H1 (cell line): ENCODE measurements at regions not wholly inside any gene's neighbourhood (a gene's known extent, or its start where the extent isn't known, plus 50 kb on each side); places are given as distances from the start of the nearest gene placed in this dataset.

Experiments
- CTCF ChIA-PET: fragments of 300-600 bp; sonication (Branson Sonifier 250); formaldehyde crosslinking; loops from one replicate; lab custom pipeline; 2021; ENCODE audit not compliant: partially characterized antibody; lab: Charles Lee
- POLR2A ChIA-PET: fragments of 300-600 bp; sonication (Branson Sonifier 250); formaldehyde crosslinking; loops from one replicate; lab custom pipeline; 2021; ENCODE audit warnings: inconsistent platforms; ENCODE audit not compliant: partially characterized antibody; lab: Charles Lee
- DNase-seq, 2 experiments: peaks; one replicate each; pipeline versions ENCODE4 v3.0.0 to v3.0.0-alpha.2; 2010 to 2022; ENCODE audit warnings: low spot score in 2 of 2, low read depth in 1 of 2, mixed read lengths in 1 of 2
- FAIRE-seq: peaks from 2 replicates; lab custom pipeline; 2011; peaks lifted over from hg19 to GRCh38; lab: Jason Lieb, UNC
- H2AFZ ChIP-seq: 2 replicates; pipeline ENCODE4 v1.8.1; 2012; ENCODE audit warnings: low read length, inconsistent platforms
- H2AK5ac ChIP-seq: 2 replicates; pipeline ENCODE4 v1.6.1; 2013; ENCODE audit warnings: low read depth, low read length
- H2BK120ac ChIP-seq: replicated peaks from 2 replicates; pipeline ENCODE3; 2013; ENCODE audit warnings: low read depth, low read length, inconsistent platforms
- H2BK12ac ChIP-seq: 2 replicates; pipeline ENCODE4 v1.6.1; 2013; ENCODE audit warnings: low read depth, low read length
- H2BK15ac ChIP-seq: 2 replicates; pipeline ENCODE4 v1.6.1; 2013; ENCODE audit warnings: low read length
- H2BK20ac ChIP-seq: 2 replicates; pipeline ENCODE4 v1.6.1; 2013; ENCODE audit warnings: low read length
- H2BK5ac ChIP-seq: 2 replicates; pipeline ENCODE4 v1.6.1; 2013; ENCODE audit warnings: low read depth, low read length
- H3K14ac ChIP-seq: 2 replicates; pipeline ENCODE4 v1.6.1; 2013; ENCODE audit warnings: inconsistent platforms; ENCODE audit not compliant: insufficient read length
- H3K18ac ChIP-seq: 2 replicates; pipeline ENCODE4 v1.6.1; 2013; ENCODE audit warnings: low read length; ENCODE audit errors: extremely low read depth
- H3K23ac ChIP-seq: 2 replicates; pipeline ENCODE4 v1.6.1; 2013; ENCODE audit warnings: inconsistent platforms; ENCODE audit not compliant: insufficient read length
- H3K23me2 ChIP-seq: 2 replicates; pipeline ENCODE4 v1.6.1; 2013; ENCODE audit warnings: low read depth, low read length
- H3K27ac ChIP-seq: 2 replicates; pipeline ENCODE4 v1.6.1; 2011; ENCODE audit warnings: low read depth, low read length, inconsistent platforms
- H3K27me3 ChIP-seq, 4 experiments: replicated peaks in 1 of 4; 1 replicate in 1 of 4; 2 replicates in 3 of 4; pipeline versions ENCODE4 v1.6.1 to v1.8.1; 2011 to 2013; ENCODE audit warnings: low read length in 3 of 4, mild to moderate bottlenecking in 3 of 4, inconsistent platforms in 2 of 4, mixed read lengths in 2 of 4, moderate library complexity in 1 of 4; ENCODE audit not compliant: control insufficient read depth in 3 of 4, insufficient read depth in 3 of 4; ENCODE audit errors: extremely low read depth in 1 of 4
- H3K36me3 ChIP-seq, 4 experiments: 2 replicates each; pipeline versions ENCODE4 v1.6.1 to v1.8.1; 2011 to 2013; ENCODE audit warnings: mild to moderate bottlenecking in 4 of 4, low read length in 3 of 4, moderate library complexity in 2 of 4, control low read depth in 1 of 4, inconsistent platforms in 1 of 4; ENCODE audit not compliant: insufficient read depth in 4 of 4, control insufficient read depth in 2 of 4
- H3K4ac ChIP-seq: replicated peaks from 2 replicates; pipeline ENCODE3; 2013; ENCODE audit warnings: low read length, low read depth, mixed read lengths, inconsistent platforms; ENCODE audit not compliant: insufficient read length
- H3K4me1 ChIP-seq, 4 experiments: replicated peaks in 1 of 4; 1 replicate in 1 of 4; 2 replicates in 3 of 4; pipeline versions ENCODE4 v1.6.1 to v1.8.1; 2011 to 2013; ENCODE audit warnings: low read length in 3 of 4, inconsistent platforms in 2 of 4, mixed read lengths in 1 of 4; ENCODE audit not compliant: insufficient read depth in 4 of 4, control insufficient read depth in 3 of 4
- H3K4me2 ChIP-seq, 2 experiments: 2 replicates each; pipeline versions ENCODE4 v1.6.1 to v1.8.1; 2011 to 2013; ENCODE audit warnings: low read depth in 2 of 2, low read length in 2 of 2, control low read depth in 1 of 2, inconsistent platforms in 1 of 2, mild to moderate bottlenecking in 1 of 2; ENCODE audit not compliant: insufficient read depth in 1 of 2
- H3K4me3 ChIP-seq, 4 experiments: fragments of 200-600, 300-600 bp in 1 of 4; sonication (generic), shearing (Covaris generic), sonication (Bioruptor Twin) in 1 of 4; 2 replicates each; pipeline versions ENCODE4 v1.5.1 to v1.8.1; 2011 to 2016; ENCODE audit warnings: low read length in 4 of 4, low read depth in 3 of 4, control low read depth in 2 of 4, inconsistent platforms in 2 of 4, mild to moderate bottlenecking in 2 of 4, mixed read lengths in 1 of 4, moderate library complexity in 1 of 4; ENCODE audit not compliant: insufficient read depth in 2 of 4; ENCODE audit errors: extremely low read depth in 1 of 4
- H3K56ac ChIP-seq: replicated peaks from 2 replicates; pipeline ENCODE3; 2013; ENCODE audit warnings: low read depth, mild to moderate bottlenecking, mixed read lengths, low read length, inconsistent platforms; ENCODE audit not compliant: insufficient read length
- H3K79me1 ChIP-seq: 2 replicates; pipeline ENCODE4 v1.6.1; 2013; ENCODE audit warnings: low read depth, low read length, control low read depth
- H3K79me2 ChIP-seq, 2 experiments: 2 replicates each; pipeline versions ENCODE4 v1.6.1 to v1.8.1; 2012 to 2013; ENCODE audit warnings: low read length in 2 of 2, mild to moderate bottlenecking in 2 of 2, inconsistent platforms in 1 of 2; ENCODE audit not compliant: insufficient read depth in 2 of 2, control insufficient read depth in 1 of 2
- H3K9ac ChIP-seq, 4 experiments: replicated peaks in 1 of 4; 1 replicate in 1 of 4; 2 replicates in 3 of 4; pipeline versions ENCODE4 v1.6.1 to v1.8.1; 2011 to 2013; ENCODE audit warnings: low read depth in 3 of 4, low read length in 3 of 4, control low read depth in 2 of 4, mild to moderate bottlenecking in 2 of 4, moderate library complexity in 2 of 4, inconsistent platforms in 1 of 4; ENCODE audit errors: extremely low read depth in 1 of 4
- H3K9me3 ChIP-seq, 2 experiments: 2 replicates each; pipeline versions ENCODE4 v1.6.1 to v1.8.1; 2012 to 2013; ENCODE audit warnings: mild to moderate bottlenecking in 2 of 2, moderate library complexity in 2 of 2, control low read depth in 1 of 2, inconsistent platforms in 1 of 2, low read depth in 1 of 2, low read length in 1 of 2, mixed read lengths in 1 of 2; ENCODE audit not compliant: insufficient read depth in 2 of 2
- H4K20me1 ChIP-seq, 2 experiments: replicated peaks in 1 of 2; 2 replicates each; pipeline versions ENCODE3 to v1.8.1; 2011 to 2013; ENCODE audit warnings: inconsistent platforms in 2 of 2, low read length in 2 of 2, mild to moderate bottlenecking in 1 of 2; ENCODE audit not compliant: insufficient read depth in 2 of 2, control insufficient read depth in 1 of 2
- H4K5ac ChIP-seq: 2 replicates; pipeline ENCODE4 v1.6.1; 2013; ENCODE audit warnings: low read length, low read depth, mixed read lengths, inconsistent platforms; ENCODE audit not compliant: insufficient read length
- H4K8ac ChIP-seq: 2 replicates; pipeline ENCODE4 v1.8.0; 2013; ENCODE audit warnings: mild to moderate bottlenecking, moderate library complexity, low read length, inconsistent platforms; ENCODE audit not compliant: insufficient read depth; ENCODE audit errors: extremely low read depth
- H4K91ac ChIP-seq: replicated peaks from 2 replicates; pipeline ENCODE3; 2013; ENCODE audit warnings: low read length, mixed read lengths, inconsistent platforms; ENCODE audit not compliant: insufficient read length
- BRCA1 ChIP-seq: IDR thresholded peaks from 2 replicates; pipeline ENCODE4 v1.6.1; 2012; ENCODE audit warnings: low read depth, low read length, improper control_type of control experiment
- CREB1 ChIP-seq: IDR thresholded peaks from 2 replicates; pipeline ENCODE4 v1.6.1; 2012; ENCODE audit warnings: inconsistent platforms
- EGR1 ChIP-seq: IDR thresholded peaks from 2 replicates; pipeline ENCODE4 v1.6.1; 2011; ENCODE audit warnings: low read depth, low read length, borderline replicate concordance
- EP300 ChIP-seq, 2 experiments: IDR thresholded peaks; 1 replicate in 1 of 2; 2 replicates in 1 of 2; pipeline ENCODE4 v1.6.1; 2011 to 2012; ENCODE audit warnings: low read depth in 2 of 2, low read length in 2 of 2, mild to moderate bottlenecking in 2 of 2, borderline replicate concordance in 1 of 2, inconsistent platforms in 1 of 2, moderate library complexity in 1 of 2
- GABPA ChIP-seq: IDR thresholded peaks from 2 replicates; pipeline ENCODE4 v1.6.1; 2011; ENCODE audit warnings: mild to moderate bottlenecking, low read length, moderate library complexity, borderline replicate concordance; ENCODE audit not compliant: insufficient read depth
- JUN ChIP-seq: IDR thresholded peaks from 2 replicates; pipeline ENCODE4 v1.6.1; 2011; ENCODE audit warnings: low read depth, mild to moderate bottlenecking, improper control_type of control experiment, low read length
- NRF1 ChIP-seq: IDR thresholded peaks from 2 replicates; pipeline ENCODE4 v1.6.1; 2011; ENCODE audit warnings: mild to moderate bottlenecking, low read depth, low read length, improper control_type of control experiment
- POLR2AphosphoS5 ChIP-seq: IDR thresholded peaks from 2 replicates; pipeline ENCODE4 v1.6.1; 2011; ENCODE audit warnings: low read depth, low read length
- POU5F1 ChIP-seq: IDR thresholded peaks from 2 replicates; pipeline ENCODE4 v1.6.1; 2011; ENCODE audit warnings: low read depth, mild to moderate bottlenecking, low read length, moderate library complexity
- RBBP5 ChIP-seq: IDR thresholded peaks from 2 replicates; pipeline ENCODE4 v1.7.1; 2012; ENCODE audit warnings: low read depth, mild to moderate bottlenecking, inconsistent platforms, low read length, moderate library complexity, borderline replicate concordance
- SAP30 ChIP-seq: fragments of 300-600 bp; sonication (generic); IDR thresholded peaks from 2 replicates; pipeline ENCODE4 v1.7.1; 2012; ENCODE audit warnings: low read length, moderate library complexity, mild to moderate bottlenecking, inconsistent platforms; ENCODE audit not compliant: insufficient read depth, insufficient replicate concordance
- SIRT6 ChIP-seq: IDR thresholded peaks from one replicate; pipeline ENCODE4 v1.7.1; 2012; ENCODE audit warnings: low read length, inconsistent platforms
- SRF ChIP-seq: IDR thresholded peaks from 2 replicates; pipeline ENCODE4 v1.6.1; 2011; ENCODE audit warnings: mild to moderate bottlenecking, low read depth, low read length, moderate library complexity
- WGBS, 2 experiments: shearing (Covaris generic) in 1 of 2; methylation state at CpG; one replicate each; pipeline versions ENCODE4 v1.1.6 to v1.1.7; 2013 to 2015; ENCODE audit warnings: low lambda C conversion rate in 2 of 2, mixed read lengths in 2 of 2, inconsistent platforms in 1 of 2, low coverage in 1 of 2, missing lambda C conversion rate in 1 of 2; ENCODE audit not compliant: insufficient replicate concordance in 2 of 2, insufficient coverage in 1 of 2, insufficient read length in 1 of 2; ENCODE audit errors: extremely low coverage in 1 of 2, missing lambda C conversion rate in 1 of 2; 5-methylcytosine and 5-hydroxymethylcytosine counted together
- TF ChIP-seq, protein P1 (sequence below): IDR thresholded peaks from 2 replicates; pipeline ENCODE4 v1.6.1; 2012; ENCODE audit warnings: low read length, inconsistent platforms

DNA sequence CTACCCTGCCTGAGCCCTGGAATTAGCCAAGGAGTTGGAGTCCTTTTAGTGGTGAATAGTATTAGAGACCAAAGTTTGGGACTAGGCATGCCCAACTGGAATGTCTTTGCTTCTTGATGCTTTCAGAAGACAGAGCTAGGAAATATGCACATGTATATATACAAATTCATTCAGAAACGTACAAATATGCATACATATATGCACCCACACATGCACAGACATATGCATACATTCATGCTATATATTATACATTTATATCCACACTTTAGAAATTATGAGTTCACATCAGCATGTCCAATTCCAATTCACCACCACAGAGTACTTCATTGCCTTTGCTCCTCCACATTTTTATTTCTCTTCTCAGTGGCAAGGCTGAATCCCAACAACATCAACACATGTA, 398.3 kb upstream of the MPDZ start:
- H3K14ac ChIP-seq = no peak overlapping the region
- H2AFZ ChIP-seq = no peak overlapping the region
- TF ChIP-seq GABPA (no peak), SRF (no peak), EGR1 (no peak), POU5F1 (no peak), BRCA1 (no peak), CREB1 (no peak), SIRT6 (no peak), NRF1 (no peak), JUN (no peak), EP300 (IDR thresholded peaks at IDR 0.05; ENCODE audit: borderline replicate concordance in 1 of 2, low read depth in 2 of 2, low read length in 2 of 2) (no peak), SAP30 (no peak), RBBP5 (no peak), POLR2AphosphoS5 (no peak)
- TF ChIP-seq, protein P1, sequence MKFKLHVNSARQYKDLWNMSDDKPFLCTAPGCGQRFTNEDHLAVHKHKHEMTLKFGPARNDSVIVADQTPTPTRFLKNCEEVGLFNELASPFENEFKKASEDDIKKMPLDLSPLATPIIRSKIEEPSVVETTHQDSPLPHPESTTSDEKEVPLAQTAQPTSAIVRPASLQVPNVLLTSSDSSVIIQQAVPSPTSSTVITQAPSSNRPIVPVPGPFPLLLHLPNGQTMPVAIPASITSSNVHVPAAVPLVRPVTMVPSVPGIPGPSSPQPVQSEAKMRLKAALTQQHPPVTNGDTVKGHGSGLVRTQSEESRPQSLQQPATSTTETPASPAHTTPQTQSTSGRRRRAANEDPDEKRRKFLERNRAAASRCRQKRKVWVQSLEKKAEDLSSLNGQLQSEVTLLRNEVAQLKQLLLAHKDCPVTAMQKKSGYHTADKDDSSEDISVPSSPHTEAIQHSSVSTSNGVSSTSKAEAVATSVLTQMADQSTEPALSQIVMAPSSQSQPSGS = no peak
- H3K27me3 ChIP-seq = no peaks in the 10 kb centered on the region
- H4K5ac ChIP-seq = no peak overlapping the region
- no peak overlapping the region for H4K91ac ChIP-seq
- no peak overlapping the region for H3K18ac ChIP-seq
- no peaks in the 10 kb centered on the region for H3K23me2 ChIP-seq
- H3K9ac ChIP-seq = no peak overlapping the region
- no peak for FAIRE-seq
- H4K20me1 ChIP-seq = no peaks in the 10 kb centered on the region
- ChIA-PET CTCF (no interaction called here), POLR2A (no interaction called here)
- no peaks in the 10 kb centered on the region for H3K9me3 ChIP-seq
- H3K79me1 ChIP-seq = no peaks in the 10 kb centered on the region
- no peak overlapping the region for H2BK12ac ChIP-seq
- no peak overlapping the region for H3K23ac ChIP-seq
- DNase-seq = no peak
- H2BK5ac ChIP-seq = no peak overlapping the region
- no peak overlapping the region for H2BK120ac ChIP-seq
- H3K4ac ChIP-seq = no peak overlapping the region
- H4K8ac ChIP-seq = no peak overlapping the region
- H2BK20ac ChIP-seq = no peak overlapping the region
- no peak overlapping the region for H2AK5ac ChIP-seq
- H3K27ac ChIP-seq = no peak overlapping the region
- H3K4me1 ChIP-seq = peaks cover 0 to 2% (median under 1%) of the 10 kb centered on the region in 4 experiments; a peak in 3 of 7 replicates
- WGBS, 2 experiments = 72% methylated on average over 1 of the region's 1 CpG; no CpG with 5 or more reads in 1 of the 2 experiments
- H3K36me3 ChIP-seq = no peaks in the 10 kb centered on the region
- H3K4me2 ChIP-seq = no peak overlapping the region
- no peak overlapping the region for H3K56ac ChIP-seq
- H3K79me2 ChIP-seq = no peaks in the 10 kb centered on the region
- H2BK15ac ChIP-seq = no peak overlapping the region
- H3K4me3 ChIP-seq = no peak overlapping the region
